Breast epithelium (tissue), 3 donors: ENCODE measurements at regions not wholly inside any gene's neighbourhood (a gene's known extent, or its start where the extent isn't known, plus 50 kb on each side); places are given as distances from the start of the nearest gene placed in this dataset.

Experiments used
- POLR2A ChIP-seq: fragments of 450-650 bp; IDR thresholded peaks from one replicate; pipeline ENCODE4 v1.6.1; 2016; ENCODE audit warnings: antibody characterized with exemption, mild to moderate bottlenecking, moderate library complexity
- POLR2AphosphoS5 ChIP-seq, 3 donors: sonication (generic); formaldehyde crosslinking; IDR thresholded peaks; one replicate each; pipeline ENCODE4 v1.6.1; 2017; ENCODE audit warnings: antibody characterized with exemption in 3 of 3

- TF ChIP-seq POLR2AphosphoS5 (IDR thresholded peaks at IDR 0.05) (no peak), POLR2A (no peak)
These were observed 111.9 kb upstream of the F3 start for GRCh38 chr1:94653454-94653853.
